GM20000 (cell line): ENCODE measurements at regions not wholly inside any gene's neighbourhood (a gene's known extent, or its start where the extent isn't known, plus 50 kb on each side); places are given as distances from the start of the nearest gene placed in this dataset.

Source experiments
- DNase-seq: peaks from one replicate; pipeline ENCODE4 v3.0.0; 2012; ENCODE audit warnings: low spot score
- CTCF ChIP-seq: IDR thresholded peaks from 2 replicates; pipeline ENCODE4 v1.5.1; 2012; ENCODE audit warnings: mild to moderate bottlenecking, control low read depth; ENCODE audit errors: extremely low read depth, missing control alignments

DNA sequence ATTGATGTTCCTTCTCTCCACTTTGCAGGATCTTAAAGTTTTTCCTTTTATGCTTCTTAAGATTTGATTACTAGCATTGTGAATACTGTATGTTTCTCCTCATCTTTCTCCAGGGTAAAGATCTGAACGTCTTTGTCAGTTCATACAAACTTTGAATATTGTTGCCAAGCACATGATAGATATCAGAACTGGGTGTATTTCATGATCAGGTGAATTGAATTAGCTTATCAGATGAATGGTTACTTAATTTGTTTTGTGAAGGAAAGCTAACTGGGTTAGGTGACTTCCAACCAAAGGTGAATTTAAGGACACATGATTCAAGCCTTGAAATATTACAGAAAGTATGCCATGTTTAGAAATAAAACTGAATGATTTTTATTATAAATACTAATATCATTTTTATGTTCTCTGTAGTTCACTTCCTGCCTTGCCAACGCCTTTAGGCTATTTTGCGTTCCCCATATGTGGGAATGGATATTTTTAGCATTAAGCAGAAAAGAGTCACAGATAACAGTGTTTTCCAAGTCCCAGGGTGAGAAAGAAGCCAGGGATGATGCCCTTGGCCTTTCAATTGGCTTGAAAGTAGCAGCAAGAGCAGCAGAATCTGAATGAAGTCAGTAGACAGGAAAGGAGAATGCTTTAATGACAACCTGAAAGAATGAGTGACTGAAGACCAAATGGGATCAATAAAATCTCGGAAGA lies 752.1 kb downstream of the NCAM2 start:
- no peak for TF ChIP-seq CTCF
- DNase-seq = no peak

- no peak for DNase-seq
- TF ChIP-seq CTCF = no peak
Measured at GRCh38 chr21:21751286-21751685, 753.1 kb downstream of the NCAM2 start.

GRCh38 chr21:21762855-21763254 lies 764.6 kb downstream of the NCAM2 start:
- no peak for DNase-seq
- no peak for TF ChIP-seq CTCF

DNA sequence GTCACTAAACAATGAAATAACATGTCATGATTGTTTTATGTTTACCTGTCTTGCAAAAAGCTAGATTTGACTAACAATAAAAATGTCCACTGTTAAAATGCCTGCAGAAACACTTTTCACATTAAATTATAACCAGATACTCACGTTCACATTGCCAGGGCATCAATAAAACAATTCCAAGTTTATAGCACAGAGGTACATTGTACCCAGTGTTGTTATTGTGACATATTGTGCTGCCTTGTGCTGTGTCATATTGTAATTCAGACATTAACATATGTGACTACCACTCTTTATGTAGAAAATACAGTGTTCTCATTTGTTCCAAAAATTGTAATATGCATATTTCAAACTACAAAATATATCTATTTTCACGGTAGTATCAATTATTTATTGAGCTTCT lies 766.1 kb downstream of the NCAM2 start:
- DNase-seq = no peak
- no peak for TF ChIP-seq CTCF

- DNase-seq = no peak
- no peak for TF ChIP-seq CTCF
Measured at GRCh38 chr21:21767276-21767675, 769.1 kb downstream of the NCAM2 start.

DNA sequence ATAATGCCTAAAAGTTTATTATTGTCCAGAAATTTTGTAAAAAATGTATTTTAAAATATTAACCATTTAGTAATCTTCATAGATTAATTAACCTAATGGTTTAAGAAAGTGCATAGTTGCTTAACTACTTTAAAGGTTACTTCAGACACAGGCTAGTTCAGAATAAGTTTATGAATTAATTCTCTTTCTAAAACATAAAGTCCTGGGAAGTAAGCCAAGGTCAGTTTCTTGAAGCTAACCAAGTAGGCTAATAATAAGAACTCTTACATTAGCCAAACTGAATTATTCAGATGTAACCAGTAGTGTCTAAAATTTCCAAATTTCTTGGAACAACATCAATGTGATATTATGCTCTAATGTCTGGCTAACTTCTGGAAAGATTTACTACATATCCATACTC lies 790.4 kb downstream of the NCAM2 start:
- no peak for TF ChIP-seq CTCF
- no peak for DNase-seq

DNA sequence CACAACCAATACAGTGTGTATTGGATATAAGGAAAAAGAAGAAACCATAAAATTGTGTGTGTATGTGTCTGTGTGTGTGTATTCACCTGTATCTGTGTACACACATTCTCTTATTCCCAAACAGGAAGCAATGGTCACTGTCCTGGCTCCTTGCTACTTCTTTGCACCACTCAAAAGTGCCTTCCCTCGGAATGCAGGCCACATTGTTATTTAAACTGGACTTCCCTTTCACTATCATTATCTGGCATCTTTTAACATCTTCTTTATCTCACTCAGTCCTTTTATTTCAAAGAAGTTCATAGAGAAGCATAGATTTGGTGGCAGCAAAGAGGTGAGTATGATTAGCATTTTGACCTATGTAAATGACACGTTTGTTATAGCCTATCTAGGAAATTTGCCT lies 803.7 kb downstream of the NCAM2 start:
- TF ChIP-seq CTCF = no peak
- DNase-seq = no peak
